Spleen (tissue), 11 donors: ENCODE measurements at regions not wholly inside any gene's neighbourhood (a gene's known extent, or its start where the extent isn't known, plus 50 kb on each side); places are given as distances from the start of the nearest gene placed in this dataset.

Source experiments
- DNase-seq: peaks from one replicate; pipeline ENCODE4 v3.0.0-alpha.2; 2020
- H3K27ac ChIP-seq, 8 donors: fragments of 200-600 bp; sonication (generic) in 7 of 8; 1 replicate in 4 of 8; 2 replicates in 4 of 8; pipeline versions ENCODE4 v1.5.0 to v1.8.0; 2016 to 2021; ENCODE audit warnings: inconsistent platforms in 4 of 8, mild to moderate bottlenecking in 4 of 8, moderate library complexity in 1 of 8
- H3K27me3 ChIP-seq, 7 donors: fragments of 200-600 bp; sonication (generic) in 6 of 7; replicated peaks in 1 of 7; 1 replicate in 4 of 7; 2 replicates in 3 of 7; pipeline versions ENCODE4 v1.5.0 to v1.8.0; 2016 to 2021; ENCODE audit warnings: inconsistent platforms in 3 of 7, mild to moderate bottlenecking in 1 of 7
- H3K36me3 ChIP-seq, 6 donors: fragments of 200-600 bp; sonication (generic) in 5 of 6; 1 replicate in 4 of 6; 2 replicates in 2 of 6; pipeline versions ENCODE4 v1.5.0 to v1.8.0; 2016 to 2021; ENCODE audit warnings: inconsistent platforms in 2 of 6
- H3K4me1 ChIP-seq, 6 donors: fragments of 200-600 bp; sonication (generic) in 5 of 6; 1 replicate in 3 of 6; 2 replicates in 3 of 6; pipeline versions ENCODE4 v1.5.0 to v1.8.0; 2016 to 2021; ENCODE audit warnings: inconsistent platforms in 3 of 6
- H3K4me3 ChIP-seq, 8 donors: fragments of 200-600 bp; sonication (generic) in 7 of 8; 1 replicate in 4 of 8; 2 replicates in 4 of 8; pipeline versions ENCODE4 v1.5.0 to v1.8.0; 2016 to 2021; ENCODE audit warnings: inconsistent platforms in 4 of 8, mild to moderate bottlenecking in 4 of 8, moderate library complexity in 2 of 8
- H3K9me3 ChIP-seq, 8 donors: fragments of 200-600 bp; sonication (generic) in 7 of 8; 1 replicate in 4 of 8; 2 replicates in 4 of 8; pipeline versions ENCODE4 v1.5.0 to v1.8.0; 2016 to 2021; ENCODE audit warnings: inconsistent platforms in 4 of 8
- CTCF ChIP-seq, 11 experiments: fragments of 200-600 bp in 7 of 11; fragments of 450-650 bp in 4 of 11; sonication (generic) in 4 of 11; IDR thresholded peaks in 8 of 11; conservative IDR thresholded peaks in 3 of 11; 1 replicate in 7 of 11; 2 replicates in 4 of 11; pipeline versions ENCODE4 v1.4.0 to v1.8.0; 2016 to 2021; ENCODE audit warnings: antibody characterized with exemption in 11 of 11, inconsistent platforms in 4 of 11, mild to moderate bottlenecking in 1 of 11
- POLR2A ChIP-seq, 3 donors: fragments of 450-650 bp; IDR thresholded peaks; one replicate each; pipeline ENCODE4 v1.5.1; 2017; ENCODE audit warnings: antibody characterized with exemption in 3 of 3, mild to moderate bottlenecking in 1 of 3
- POLR2AphosphoS5 ChIP-seq, 3 donors: sonication (generic); formaldehyde crosslinking; IDR thresholded peaks; one replicate each; pipeline ENCODE4 v1.5.1; 2017; ENCODE audit warnings: antibody characterized with exemption in 3 of 3
- WGBS, 5 donors: extraction: QIAGEN DNeasy Blood & Tissue Kit in 3 of 5; methylation state at CpG; one replicate each; pipeline versions ENCODE4 v1.1.5 to v1.1.7; 2013 to 2018; 5-methylcytosine and 5-hydroxymethylcytosine counted together
- intact Hi-C: fragments of 100-400 bp; cut with DNase I; formaldehyde crosslinking; loops from one replicate; pipeline ENCODE4 v1.15.0; 2023; ENCODE audit warnings: low total_unique reads
- donor health status: healthy with polysubstance abuse.
- donor health status: DM: no; HTN: no; CAD: no; lungs with moderate emphysema.
- donor health status: DM: no; HTN: no; CAD: no.
- donor health status: Bipolar disorder and iron deficiency.
- donor health status: healthy.
- donor health status: DM: no; HTN: no; CAD: no.
- donor health status: DM: yes; HTN: yes; CAD: no.

- no peak for DNase-seq
- Histone ChIP-seq H3K4me1 (peaks cover 0 to 2% (median 0%) of the 10 kb centered on the region in 6 donors), H3K27me3 (no peaks in the 10 kb centered on the region), H3K4me3 (no peak overlapping the region), H3K27ac (no peak overlapping the region), H3K36me3 (no peaks in the 10 kb centered on the region), H3K9me3 (peaks cover 0 to 5% (median 0%) of the 10 kb centered on the region in 8 donors)
- WGBS, 5 donors, result 85 to 94% (median 91%) methylated on average over 5 of the region's 5 CpGs
- TF ChIP-seq POLR2AphosphoS5 (IDR thresholded peaks at IDR 0.05) (no peak), POLR2A (IDR thresholded peaks at IDR 0.05) (no peak), CTCF (IDR thresholded peaks at IDR 0.05 in 8 of 11, conservative IDR thresholded peaks at IDR 0.05 in 3 of 11) (no peak)
- intact Hi-C loops, result no loop called here
Observed at GRCh38 chr2:190812506-190813294, 67.9 kb upstream of the GLS start.

- WGBS, 5 donors, result 73 to 89% (median 83%) methylated on average over 2 of the region's 2 CpGs
- no peak overlapping the region for H3K27ac ChIP-seq
- intact Hi-C loops, result no loop called here
- DNase-seq, result no peak
- H3K4me1 ChIP-seq, result no peaks in the 10 kb centered on the region
- H3K4me3 ChIP-seq, result no peak overlapping the region
- H3K27me3 ChIP-seq, result no peaks in the 10 kb centered on the region
- H3K9me3 ChIP-seq, result peaks cover 0 to 5% (median 0%) of the 10 kb centered on the region in 8 donors
- no peaks in the 10 kb centered on the region for H3K36me3 ChIP-seq
- TF ChIP-seq POLR2A (IDR thresholded peaks at IDR 0.05) (no peak), POLR2AphosphoS5 (IDR thresholded peaks at IDR 0.05) (no peak), CTCF (IDR thresholded peaks at IDR 0.05 in 8 of 11, conservative IDR thresholded peaks at IDR 0.05 in 3 of 11) (no peak)
Observed at GRCh38 chr2:190815226-190815625, 65.4 kb upstream of the GLS start.

GRCh38 chr2:190817082-190817481, 63.5 kb upstream of the GLS start:
- intact Hi-C loops, result no loop called here
- Histone ChIP-seq H3K4me3 (no peak overlapping the region), H3K27ac (no peak overlapping the region), H3K4me1 (no peaks in the 10 kb centered on the region), H3K36me3 (no peaks in the 10 kb centered on the region), H3K9me3 (peaks cover 0 to 5% (median 0%) of the 10 kb centered on the region in 8 donors), H3K27me3 (no peaks in the 10 kb centered on the region)
- TF ChIP-seq CTCF (IDR thresholded peaks at IDR 0.05 in 8 of 11, conservative IDR thresholded peaks at IDR 0.05 in 3 of 11) (no peak), POLR2A (IDR thresholded peaks at IDR 0.05) (no peak), POLR2AphosphoS5 (IDR thresholded peaks at IDR 0.05) (no peak)
- no peak for DNase-seq

GRCh38 chr2:190819840-190820301, 60.8 kb upstream of the GLS start:
- no peaks in the 10 kb centered on the region for H3K4me1 ChIP-seq
- intact Hi-C loops, result no loop called here
- H3K27me3 ChIP-seq, result no peaks in the 10 kb centered on the region
- no peaks in the 10 kb centered on the region for H3K36me3 ChIP-seq
- peaks cover 0 to 5% (median 0%) of the 10 kb centered on the region in 8 donors for H3K9me3 ChIP-seq
- 68 to 90% (median 86%) methylated on average over 3 of the region's 3 CpGs for WGBS, 5 donors
- DNase-seq, result no peak
- no peak overlapping the region for H3K4me3 ChIP-seq
- no peak overlapping the region for H3K27ac ChIP-seq
- TF ChIP-seq POLR2AphosphoS5 (IDR thresholded peaks at IDR 0.05), result no peak
- no peak for TF ChIP-seq CTCF (IDR thresholded peaks at IDR 0.05 in 8 of 11, conservative IDR thresholded peaks at IDR 0.05 in 3 of 11)
